ENCODE measurements at regions not wholly inside any gene's neighbourhood (a gene's known extent, or its start where the extent isn't known, plus 50 kb on each side); places are given as distances from the start of the nearest gene placed in this dataset.

DNA sequence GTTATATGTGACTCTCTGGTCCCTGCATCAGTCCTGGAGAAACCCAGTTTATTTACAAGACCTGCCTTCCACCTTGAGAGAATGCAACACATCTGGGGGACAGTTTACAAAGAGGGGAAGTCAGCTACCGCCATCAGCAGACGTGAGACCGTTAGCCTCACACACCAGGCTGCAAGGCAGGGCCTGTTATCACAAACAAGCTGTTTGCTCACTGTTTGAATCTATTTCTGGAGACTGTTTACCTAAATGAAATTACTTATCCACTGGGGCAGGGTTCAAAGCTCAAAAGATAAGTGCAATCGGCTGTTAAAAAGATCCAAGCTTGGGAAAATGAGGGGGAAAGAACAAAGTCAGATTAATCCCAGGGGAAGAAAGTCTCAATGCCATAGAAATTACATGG, 134.4 kb downstream of the ZNF281 start (continued):
- TF ChIP-seq DMTF1 (CRISPR knock-in tag; IDR thresholded peaks at IDR 0.05) (no peak), STAT5B (CRISPR knock-in tag; IDR thresholded peaks at IDR 0.05) (no peak), U2AF2 (IDR thresholded peaks at IDR 0.05; ENCODE audit: low read depth, low read length) (no peak), NFIB (CRISPR knock-in tag; IDR thresholded peaks at IDR 0.05; ENCODE audit: borderline replicate concordance) (no peak), PHF5A (CRISPR knock-in tag; IDR thresholded peaks at IDR 0.05; ENCODE audit: low read depth, unreplicated experiment) (no peak), ZNF703 (CRISPR knock-in tag; IDR thresholded peaks at IDR 0.05; ENCODE audit: borderline replicate concordance) (no peak), ZNF274 (CRISPR knock-in tag; IDR thresholded peaks at IDR 0.05) (no peak), MXD4 (CRISPR knock-in tag; IDR thresholded peaks at IDR 0.05) (no peak), ZSCAN20 (CRISPR knock-in tag; IDR thresholded peaks at IDR 0.05; ENCODE audit: borderline replicate concordance) (no peak), ZNF616 (CRISPR knock-in tag; IDR thresholded peaks at IDR 0.05; ENCODE audit: low read depth) (no peak), SALL1 (CRISPR knock-in tag; IDR thresholded peaks at IDR 0.05) (peak; percentile 84), NRL (CRISPR knock-in tag; IDR thresholded peaks at IDR 0.05; ENCODE audit: borderline replicate concordance) (no peak), KDM1A (CRISPR knock-in tag; IDR thresholded peaks at IDR 0.05) (no peak), NFE2L2 (IDR thresholded peaks at IDR 0.05; ENCODE audit: low read length) (no peak), PHF20 (CRISPR knock-in tag; IDR thresholded peaks at IDR 0.05) (no peak), ZNF644 (CRISPR knock-in tag; IDR thresholded peaks at IDR 0.05; ENCODE audit: low read depth) (peak; percentile 56; the same call in 1 of the 2 replicates), ZNF264 (CRISPR knock-in tag; IDR thresholded peaks at IDR 0.05) (no peak), ZNF296 (CRISPR knock-in tag; conservative IDR thresholded peaks at IDR 0.05) (no peak), RBAK (CRISPR knock-in tag; IDR thresholded peaks at IDR 0.05) (no peak), ZNF749 (CRISPR knock-in tag; IDR thresholded peaks at IDR 0.05; ENCODE audit: borderline replicate concordance) (no peak), TBX3 (IDR thresholded peaks at IDR 0.05; ENCODE audit: borderline replicate concordance) (no peak), ZNF335 (CRISPR knock-in tag; IDR thresholded peaks at IDR 0.05) (no peak), MBNL3 (CRISPR knock-in tag; conservative IDR thresholded peaks at IDR 0.05) (no peak), NR2F2 (IDR thresholded peaks at IDR 0.05; ENCODE audit: borderline replicate concordance, low read depth) (no peak), ZNF775 (CRISPR knock-in tag; IDR thresholded peaks at IDR 0.05; ENCODE audit: borderline replicate concordance) (no peak), TCF7L2 (IDR thresholded peaks at IDR 0.05; ENCODE audit: low read depth, low read length) (no peak), ZNF431 (CRISPR knock-in tag; IDR thresholded peaks at IDR 0.05; ENCODE audit: borderline replicate concordance, low read depth) (no peak)
- TF ChIP-seq, protein P1, sequence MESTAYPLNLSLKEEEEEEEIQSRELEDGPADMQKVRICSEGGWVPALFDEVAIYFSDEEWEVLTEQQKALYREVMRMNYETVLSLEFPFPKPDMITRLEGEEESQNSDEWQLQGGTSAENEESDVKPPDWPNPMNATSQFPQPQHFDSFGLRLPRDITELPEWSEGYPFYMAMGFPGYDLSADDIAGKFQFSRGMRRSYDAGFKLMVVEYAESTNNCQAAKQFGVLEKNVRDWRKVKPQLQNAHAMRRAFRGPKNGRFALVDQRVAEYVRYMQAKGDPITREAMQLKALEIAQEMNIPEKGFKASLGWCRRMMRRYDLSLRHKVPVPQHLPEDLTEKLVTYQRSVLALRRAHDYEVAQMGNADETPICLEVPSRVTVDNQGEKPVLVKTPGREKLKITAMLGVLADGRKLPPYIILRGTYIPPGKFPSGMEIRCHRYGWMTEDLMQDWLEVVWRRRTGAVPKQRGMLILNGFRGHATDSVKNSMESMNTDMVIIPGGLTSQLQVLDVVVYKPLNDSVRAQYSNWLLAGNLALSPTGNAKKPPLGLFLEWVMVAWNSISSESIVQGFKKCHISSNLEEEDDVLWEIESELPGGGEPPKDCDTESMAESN (CRISPR knock-in tag; conservative IDR thresholded peaks at IDR 0.05), result no peak

Measured in HepG2 (cell line).